HCT116 (cell line): ENCODE measurements at regions not wholly inside any gene's neighbourhood (a gene's known extent, or its start where the extent isn't known, plus 50 kb on each side); places are given as distances from the start of the nearest gene placed in this dataset.

Source experiments
- ATAC-seq: fragments of 200-7000 bp; cut with Tn5 transposase; 2 replicates; pipeline ENCODE4 v1.9.1; 2020; ENCODE audit warnings: mild to moderate bottlenecking, moderate library complexity
- BruUV-seq: library from RNA; stranded (reverse); fragments of 400-500 nt; replicated peaks from 2 replicates; lab custom pipeline; 2021; lab: Mats Ljungman, UMichigan
- CTCF ChIA-PET: fragments of 300-600 bp; sonication (Branson Sonifier 250); formaldehyde crosslinking; loops from one replicate; lab custom pipeline; 2021; ENCODE audit warnings: antibody characterized with exemption; lab: Charles Lee
- POLR2A ChIA-PET: fragments of 300-600, 350-600 bp; sonication (Branson Sonifier 250); formaldehyde crosslinking; loops from one replicate; lab custom pipeline; 2021; ENCODE audit warnings: antibody characterized with exemption; lab: Charles Lee
- RAD21 ChIA-PET, 2 experiments: fragments of 300-600 bp; sonication (Branson Sonifier 250); formaldehyde crosslinking; loops; one replicate each; lab custom pipeline; 2023; ENCODE audit warnings: low total read pairs in 2 of 2; ENCODE audit not compliant: uncharacterized antibody in 2 of 2, unreplicated experiment in 2 of 2, low non-redundant PET in 1 of 2; lab: Charles Lee
- DNase-seq: peaks from one replicate; pipeline ENCODE4 v3.0.0-alpha.2; 2010; ENCODE audit warnings: low read depth, low spot score
- H2AFZ ChIP-seq: fragments of 200-600 bp; shearing (Covaris generic), sonication (generic); 2 replicates; pipeline ENCODE4 v1.6.1; 2017; ENCODE audit warnings: low read depth, mixed run types, mixed read lengths, antibody characterized with exemption, low read length; ENCODE audit not compliant: poor library complexity, severe bottlenecking
- H3K27ac ChIP-seq: 2 replicates; pipeline ENCODE4 v1.5.1; 2012; ENCODE audit warnings: low read depth, low read length
- H3K27me3 ChIP-seq: fragments of 200-600 bp; sonication (generic); 2 replicates; pipeline ENCODE4 v1.6.1; 2016; ENCODE audit warnings: mixed run types, low read length, mixed read lengths; ENCODE audit not compliant: insufficient read depth
- H3K36me3 ChIP-seq, 2 experiments: fragments of 200-500 bp in 1 of 2; fragments of 200-600 bp in 1 of 2; sonication (Bioruptor generic) in 1 of 2; sonication (generic) in 1 of 2; 2 replicates each; pipeline versions ENCODE4 v1.5.1 to v1.6.1; 2014 to 2016; ENCODE audit warnings: low read length in 2 of 2, inconsistent platforms in 1 of 2, mixed read lengths in 1 of 2, mixed run types in 1 of 2; ENCODE audit not compliant: insufficient read depth in 2 of 2, control insufficient read depth in 1 of 2
- H3K4me1 ChIP-seq, 2 experiments: fragments of 200-600 bp in 1 of 2; sonication (generic) in 1 of 2; 2 replicates each; pipeline versions ENCODE4 v1.5.1 to v1.6.1; 2012 to 2017; ENCODE audit warnings: low read length in 2 of 2, inconsistent platforms in 1 of 2, mild to moderate bottlenecking in 1 of 2, mixed read lengths in 1 of 2, mixed run types in 1 of 2, moderate library complexity in 1 of 2; ENCODE audit not compliant: insufficient read depth in 2 of 2, control insufficient read depth in 1 of 2
- H3K4me2 ChIP-seq: fragments of 200-600 bp; sonication (generic); 2 replicates; pipeline ENCODE4 v1.6.1; 2017; ENCODE audit warnings: mixed run types, low read length, mixed read lengths
- H3K4me3 ChIP-seq, 2 experiments: fragments of 200-600 bp in 1 of 2; sonication (generic) in 1 of 2; replicated peaks in 1 of 2; 2 replicates each; pipeline ENCODE4 v1.5.1; 2011 to 2016; ENCODE audit warnings: low read length in 2 of 2, control low read depth in 1 of 2, low read depth in 1 of 2, mild to moderate bottlenecking in 1 of 2, mixed read lengths in 1 of 2, mixed run types in 1 of 2
- H3K79me2 ChIP-seq: fragments of 200-600 bp; sonication (generic); 2 replicates; pipeline ENCODE4 v1.6.1; 2017; ENCODE audit warnings: mild to moderate bottlenecking, mixed run types, low read length, moderate library complexity, mixed read lengths; ENCODE audit not compliant: insufficient read depth
- H3K9ac ChIP-seq: fragments of 200-600 bp; sonication (generic); 2 replicates; pipeline ENCODE4 v1.6.1; 2016; ENCODE audit warnings: low read length, mixed read lengths
- H3K9me2 ChIP-seq: fragments of 200-600 bp; sonication (generic), shearing (Covaris generic); 2 replicates; pipeline ENCODE4 v1.6.1; 2017; ENCODE audit warnings: mixed run types, mild to moderate bottlenecking, moderate library complexity; ENCODE audit not compliant: insufficient read depth
- H3K9me3 ChIP-seq, 2 experiments: fragments of 200-500 bp in 1 of 2; fragments of 200-600 bp in 1 of 2; sonication (Bioruptor generic) in 1 of 2; sonication (generic) in 1 of 2; 2 replicates each; pipeline ENCODE4 v1.6.1; 2014 to 2017; ENCODE audit warnings: low read length in 2 of 2, mixed read lengths in 2 of 2, inconsistent platforms in 1 of 2, low read depth in 1 of 2, mild to moderate bottlenecking in 1 of 2, mixed run types in 1 of 2, moderate library complexity in 1 of 2; ENCODE audit not compliant: control insufficient read depth in 1 of 2, insufficient read depth in 1 of 2
- H4K20me1 ChIP-seq: fragments of 200-600 bp; sonication (generic), shearing (Covaris generic); 2 replicates; pipeline ENCODE4 v1.6.1; 2017; ENCODE audit warnings: mixed run types, mild to moderate bottlenecking, moderate library complexity; ENCODE audit not compliant: insufficient read depth
- ATF3 ChIP-seq: IDR thresholded peaks from 2 replicates; pipeline ENCODE4 v1.6.1; 2012
- EGR1 ChIP-seq: IDR thresholded peaks from 2 replicates; pipeline ENCODE4 v1.6.1; 2012; ENCODE audit warnings: low read depth
- POLR2AphosphoS5 ChIP-seq: IDR thresholded peaks from 2 replicates; pipeline ENCODE4 v1.6.1; 2011; ENCODE audit warnings: mild to moderate bottlenecking, low read depth, low read length, moderate library complexity
- SRF ChIP-seq: IDR thresholded peaks from 2 replicates; pipeline ENCODE4 v1.6.1; 2012; ENCODE audit warnings: low read depth
- ZFX ChIP-seq: fragments of 450-650 bp; IDR thresholded peaks from 2 replicates; pipeline ENCODE4 v1.6.1; 2017
- intact Hi-C: fragments of 100-400 bp; cut with micrococcal nuclease; formaldehyde crosslinking; loops from 2 replicates; pipeline ENCODE4 v1.10.0; 2022
- TF ChIP-seq, protein P1 (sequence below): IDR thresholded peaks from 2 replicates; pipeline ENCODE4 v1.6.1; 2012; ENCODE audit warnings: low read depth

- TF ChIP-seq SRF, result no peak
- no peak for TF ChIP-seq POLR2AphosphoS5
- TF ChIP-seq, protein P1, sequence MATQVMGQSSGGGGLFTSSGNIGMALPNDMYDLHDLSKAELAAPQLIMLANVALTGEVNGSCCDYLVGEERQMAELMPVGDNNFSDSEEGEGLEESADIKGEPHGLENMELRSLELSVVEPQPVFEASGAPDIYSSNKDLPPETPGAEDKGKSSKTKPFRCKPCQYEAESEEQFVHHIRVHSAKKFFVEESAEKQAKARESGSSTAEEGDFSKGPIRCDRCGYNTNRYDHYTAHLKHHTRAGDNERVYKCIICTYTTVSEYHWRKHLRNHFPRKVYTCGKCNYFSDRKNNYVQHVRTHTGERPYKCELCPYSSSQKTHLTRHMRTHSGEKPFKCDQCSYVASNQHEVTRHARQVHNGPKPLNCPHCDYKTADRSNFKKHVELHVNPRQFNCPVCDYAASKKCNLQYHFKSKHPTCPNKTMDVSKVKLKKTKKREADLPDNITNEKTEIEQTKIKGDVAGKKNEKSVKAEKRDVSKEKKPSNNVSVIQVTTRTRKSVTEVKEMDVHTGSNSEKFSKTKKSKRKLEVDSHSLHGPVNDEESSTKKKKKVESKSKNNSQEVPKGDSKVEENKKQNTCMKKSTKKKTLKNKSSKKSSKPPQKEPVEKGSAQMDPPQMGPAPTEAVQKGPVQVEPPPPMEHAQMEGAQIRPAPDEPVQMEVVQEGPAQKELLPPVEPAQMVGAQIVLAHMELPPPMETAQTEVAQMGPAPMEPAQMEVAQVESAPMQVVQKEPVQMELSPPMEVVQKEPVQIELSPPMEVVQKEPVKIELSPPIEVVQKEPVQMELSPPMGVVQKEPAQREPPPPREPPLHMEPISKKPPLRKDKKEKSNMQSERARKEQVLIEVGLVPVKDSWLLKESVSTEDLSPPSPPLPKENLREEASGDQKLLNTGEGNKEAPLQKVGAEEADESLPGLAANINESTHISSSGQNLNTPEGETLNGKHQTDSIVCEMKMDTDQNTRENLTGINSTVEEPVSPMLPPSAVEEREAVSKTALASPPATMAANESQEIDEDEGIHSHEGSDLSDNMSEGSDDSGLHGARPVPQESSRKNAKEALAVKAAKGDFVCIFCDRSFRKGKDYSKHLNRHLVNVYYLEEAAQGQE, result no peak
- TF ChIP-seq ZFX, result no peak
- TF ChIP-seq ATF3, result no peak
- no peak for TF ChIP-seq EGR1
- CTCF ChIA-PET, result no interaction called here
- BruUV-seq, result no TSS peak
- DNase-seq (no peak), ATAC-seq (no peak)
- Histone ChIP-seq H4K20me1 (no peaks in the 10 kb centered on the region), H3K9me3 (no peaks in the 10 kb centered on the region), H3K36me3 (no peaks in the 10 kb centered on the region), H3K4me1 (peaks cover 0 to 9% of the 10 kb centered on the region in 2 experiments; a peak in 2 of 4 replicates), H3K9ac (no peak overlapping the region), H3K27ac (no peak overlapping the region), H3K27me3 (0 out of 2 replicates have a peak, but pooled peaks cover 3% of the 10 kb centered on the region), H3K9me2 (no peaks in the 10 kb centered on the region), H2AFZ (no peak overlapping the region), H3K79me2 (no peaks in the 10 kb centered on the region), H3K4me3 (no peak overlapping the region), H3K4me2 (no peak overlapping the region)
- POLR2A ChIA-PET, result no interaction called here
- RAD21 ChIA-PET, result no interaction called here
- intact Hi-C loops, result no loop called here
These were observed 163.6 kb upstream of the TMPO start for GRCh38 chr12:98351784-98352183.
